CD8-positive, alpha-beta memory T cell (primary cell): ENCODE measurements at regions not wholly inside any gene's neighbourhood (a gene's known extent, or its start where the extent isn't known, plus 50 kb on each side); places are given as distances from the start of the nearest gene placed in this dataset.
"Not testable (repeated sequence)": the region's sequence is repeated elsewhere in the genome, so short reads cannot be mapped to it uniquely, and the experiment has no call there.

ENCODE experiments used
- CTCF ChIA-PET: fragments of 350-600 bp; sonication (Branson Sonifier 250); formaldehyde crosslinking; loops from one replicate; lab custom pipeline; 2021; ENCODE audit warnings: antibody characterized with exemption; lab: Charles Lee
- POLR2A ChIA-PET: fragments of 350-600 bp; sonication (Branson Sonifier 250); formaldehyde crosslinking; loops from one replicate; lab custom pipeline; 2021; ENCODE audit warnings: antibody characterized with exemption; lab: Charles Lee
- DNase-seq, 5 donors: peaks; one replicate each; pipeline versions ENCODE4 v3.0.0 to v3.0.0-alpha.2; 2020 to 2022; ENCODE audit warnings: mixed read lengths in 1 of 5
- H3K27ac ChIP-seq: one replicate; pipeline ENCODE4 v1.7.0; 2013; ENCODE audit warnings: low read depth, mild to moderate bottlenecking, low read length, moderate library complexity
- H3K27me3 ChIP-seq: 2 replicates; pipeline ENCODE4 v1.7.0; 2013; ENCODE audit warnings: low read length, mild to moderate bottlenecking; ENCODE audit not compliant: insufficient read depth, poor library complexity, severe bottlenecking
- H3K36me3 ChIP-seq: 2 replicates; pipeline ENCODE4 v1.7.0; 2013; ENCODE audit warnings: mild to moderate bottlenecking, low read length, moderate library complexity; ENCODE audit not compliant: insufficient read depth
- H3K4me1 ChIP-seq: 2 replicates; pipeline ENCODE4 v1.7.0; 2013; ENCODE audit warnings: mild to moderate bottlenecking, low read length, moderate library complexity; ENCODE audit not compliant: insufficient read depth
- H3K4me3 ChIP-seq: 2 replicates; pipeline ENCODE4 v1.7.0; 2013; ENCODE audit warnings: mild to moderate bottlenecking, low read length
- H3K9me3 ChIP-seq: 2 replicates; pipeline ENCODE4 v1.7.0; 2013; ENCODE audit warnings: mild to moderate bottlenecking, low read length
- H3K27ac Mint-ChIP-seq, 8 donors: one replicate each; pipeline ENCODE4 v1.8.0; 2020 to 2021; ENCODE audit warnings: mixed read lengths in 8 of 8, mild to moderate bottlenecking in 6 of 8, inconsistent platforms in 3 of 8, moderate library complexity in 3 of 8
- H3K27me3 Mint-ChIP-seq, 2 donors: one replicate each; pipeline ENCODE4 v1.8.0; 2020 to 2021; ENCODE audit warnings: mixed read lengths in 2 of 2, mild to moderate bottlenecking in 1 of 2, moderate library complexity in 1 of 2
- H3K36me3 Mint-ChIP-seq, 3 donors: one replicate each; pipeline ENCODE4 v1.8.0; 2020 to 2021; ENCODE audit warnings: mixed read lengths in 3 of 3, inconsistent platforms in 1 of 3, mild to moderate bottlenecking in 1 of 3
- H3K4me1 Mint-ChIP-seq, 3 donors: one replicate each; pipeline ENCODE4 v1.8.0; 2020 to 2021; ENCODE audit warnings: mixed read lengths in 3 of 3, inconsistent platforms in 1 of 3, mild to moderate bottlenecking in 1 of 3
- H3K4me3 Mint-ChIP-seq, 7 donors: one replicate each; pipeline ENCODE4 v1.8.0; 2020 to 2021; ENCODE audit warnings: mixed read lengths in 7 of 7, mild to moderate bottlenecking in 6 of 7, moderate library complexity in 4 of 7, inconsistent platforms in 2 of 7
- H3K9me3 Mint-ChIP-seq, 5 donors: one replicate each; pipeline ENCODE4 v1.8.0; 2020 to 2022; ENCODE audit warnings: mixed read lengths in 5 of 5, mild to moderate bottlenecking in 3 of 5, moderate library complexity in 2 of 5, inconsistent platforms in 1 of 5

- H3K27ac ChIP-seq = no peak overlapping the region
- Mint-ChIP-seq H3K9me3 (peaks cover 0 to 4% (median 0%) of the 10 kb centered on the region in 5 donors), H3K27ac (no peak overlapping the region), H3K27me3 (peaks cover 2 to 9% of the 10 kb centered on the region in 2 donors), H3K4me1 (peaks cover 5 to 37% (median 7%) of the 10 kb centered on the region in 3 donors), H3K36me3 (peaks cover 0 to 9% (median 0%) of the 10 kb centered on the region in 3 donors), H3K4me3 (no peak overlapping the region)
- no peak overlapping the region for H3K4me3 ChIP-seq
- ChIA-PET POLR2A (no interaction called here), CTCF (no interaction called here)
- no peaks in the 10 kb centered on the region for H3K36me3 ChIP-seq
- DNase-seq = no peak
- H3K9me3 ChIP-seq = no peaks in the 10 kb centered on the region
- peaks cover 6% of the 10 kb centered on the region for H3K4me1 ChIP-seq
- no peaks in the 10 kb centered on the region for H3K27me3 ChIP-seq
These were observed 151.8 kb downstream of the RHOU start for GRCh38 chr1:228887101-228887500.

- peaks cover 6% of the 10 kb centered on the region for H3K4me1 ChIP-seq
- POLR2A ChIA-PET = no interaction called here
- DNase-seq = no peak
- Mint-ChIP-seq H3K27ac (no peak overlapping the region), H3K4me3 (no peak overlapping the region), H3K9me3 (peaks cover 0 to 4% (median 0%) of the 10 kb centered on the region in 5 donors), H3K4me1 (peaks cover 5 to 30% (median 7%) of the 10 kb centered on the region in 3 donors), H3K36me3 (peaks cover 0 to 9% (median 0%) of the 10 kb centered on the region in 3 donors), H3K27me3 (peaks cover 2 to 9% of the 10 kb centered on the region in 2 donors)
- H3K4me3 ChIP-seq = no peak overlapping the region
- no peaks in the 10 kb centered on the region for H3K27me3 ChIP-seq
- no peaks in the 10 kb centered on the region for H3K36me3 ChIP-seq
- no peaks in the 10 kb centered on the region for H3K9me3 ChIP-seq
- CTCF ChIA-PET = no interaction called here
- no peak overlapping the region for H3K27ac ChIP-seq
These were observed 152.7 kb downstream of the RHOU start for GRCh38 chr1:228887960-228888359.

GRCh38 chr1:228889289-228889688 is 154.0 kb downstream of the RHOU start:
- H3K36me3 ChIP-seq = no peaks in the 10 kb centered on the region
- DNase-seq = no peak
- Mint-ChIP-seq H3K4me3 (no peak overlapping the region), H3K27me3 (peaks cover 2 to 9% of the 10 kb centered on the region in 2 donors), H3K27ac (no peak overlapping the region), H3K36me3 (peaks cover 0 to 5% (median 0%) of the 10 kb centered on the region in 3 donors), H3K4me1 (peaks cover 5 to 30% (median 7%) of the 10 kb centered on the region in 3 donors), H3K9me3 (peaks cover 0 to under 1% (median 0%) of the 10 kb centered on the region in 5 donors)
- peaks cover 6% of the 10 kb centered on the region for H3K4me1 ChIP-seq
- ChIA-PET CTCF (no interaction called here), POLR2A (no interaction called here)
- H3K4me3 ChIP-seq = no peak overlapping the region
- no peaks in the 10 kb centered on the region for H3K9me3 ChIP-seq
- no peak overlapping the region for H3K27ac ChIP-seq
- no peaks in the 10 kb centered on the region for H3K27me3 ChIP-seq

GRCh38 chr1:228891272-228892034 is 156.2 kb downstream of the RHOU start:
- no peak for DNase-seq
- Mint-ChIP-seq H3K27ac (no peak overlapping the region), H3K27me3 (peaks cover 2 to 9% of the 10 kb centered on the region in 2 donors), H3K4me3 (no peak overlapping the region), H3K36me3 (no peaks in the 10 kb centered on the region), H3K9me3 (no peaks in the 10 kb centered on the region), H3K4me1 (peaks cover 3 to 21% (median 7%) of the 10 kb centered on the region in 3 donors)
- Histone ChIP-seq H3K9me3 (no peaks in the 10 kb centered on the region), H3K27ac (no peak overlapping the region), H3K4me1 (peaks cover 6% of the 10 kb centered on the region), H3K4me3 (no peak overlapping the region), H3K36me3 (no peaks in the 10 kb centered on the region), H3K27me3 (no peaks in the 10 kb centered on the region)
- POLR2A ChIA-PET = no interaction called here
- CTCF ChIA-PET = no interaction called here

GRCh38 chr1:228892200-228892599 is 156.9 kb downstream of the RHOU start:
- H3K36me3 ChIP-seq, POLR2A ChIA-PET, H3K27ac Mint-ChIP-seq, H3K9me3 ChIP-seq, H3K4me3 ChIP-seq, H3K36me3 Mint-ChIP-seq, H3K9me3 Mint-ChIP-seq, H3K4me3 Mint-ChIP-seq, CTCF ChIA-PET, H3K27me3 ChIP-seq, H3K27me3 Mint-ChIP-seq, DNase-seq, H3K4me1 ChIP-seq, H3K27ac ChIP-seq: not testable (repeated sequence)
- peaks cover 3 to 21% (median 7%) of the 10 kb centered on the region in 3 donors for H3K4me1 Mint-ChIP-seq

- ChIA-PET CTCF (no interaction called here), POLR2A (no interaction called here)
- Mint-ChIP-seq H3K4me1 (peaks cover 3 to 17% (median 4%) of the 10 kb centered on the region in 3 donors), H3K27ac (no peak overlapping the region), H3K9me3 (no peaks in the 10 kb centered on the region), H3K36me3 (no peaks in the 10 kb centered on the region), H3K27me3 (peaks cover 2 to 5% of the 10 kb centered on the region in 2 donors), H3K4me3 (no peak overlapping the region)
- H3K4me3 ChIP-seq = no peak overlapping the region
- H3K4me1 ChIP-seq = peaks cover 4% of the 10 kb centered on the region
- no peaks in the 10 kb centered on the region for H3K27me3 ChIP-seq
- H3K9me3 ChIP-seq = no peaks in the 10 kb centered on the region
- H3K27ac ChIP-seq = no peak overlapping the region
- no peaks in the 10 kb centered on the region for H3K36me3 ChIP-seq
- DNase-seq = no peak
These were observed 159.2 kb downstream of the RHOU start for GRCh38 chr1:228894442-228894989.

GRCh38 chr1:228897901-228898300 is 162.6 kb downstream of the RHOU start:
- H3K36me3 Mint-ChIP-seq = no peaks in the 10 kb centered on the region
- Histone ChIP-seq H3K9me3 (no peaks in the 10 kb centered on the region), H3K27ac (no peak overlapping the region), H3K4me3 (no peak overlapping the region), H3K4me1 (no peaks in the 10 kb centered on the region), H3K27me3 (no peaks in the 10 kb centered on the region), H3K36me3 (no peaks in the 10 kb centered on the region)
- H3K4me3 Mint-ChIP-seq = no peak overlapping the region
- DNase-seq = no peak
- H3K9me3 Mint-ChIP-seq = no peaks in the 10 kb centered on the region
- no peaks in the 10 kb centered on the region for H3K4me1 Mint-ChIP-seq
- CTCF ChIA-PET = no interaction called here
- POLR2A ChIA-PET = no interaction called here
- no peak overlapping the region for H3K27ac Mint-ChIP-seq
- H3K27me3 Mint-ChIP-seq = no peaks in the 10 kb centered on the region

- Mint-ChIP-seq H3K4me1 (no peaks in the 10 kb centered on the region), H3K4me3 (no peak overlapping the region), H3K36me3 (no peaks in the 10 kb centered on the region), H3K27me3 (no peaks in the 10 kb centered on the region), H3K9me3 (no peaks in the 10 kb centered on the region), H3K27ac (no peak overlapping the region)
- Histone ChIP-seq H3K4me1 (no peaks in the 10 kb centered on the region), H3K36me3 (no peaks in the 10 kb centered on the region), H3K4me3 (no peak overlapping the region), H3K27me3 (no peaks in the 10 kb centered on the region), H3K27ac (no peak overlapping the region), H3K9me3 (no peaks in the 10 kb centered on the region)
- POLR2A ChIA-PET = no interaction called here
- CTCF ChIA-PET = no interaction called here
- no peak for DNase-seq
These were observed 163.3 kb downstream of the RHOU start for GRCh38 chr1:228898582-228898992.
